ENCODE measurements at regions not wholly inside any gene's neighbourhood (a gene's known extent, or its start where the extent isn't known, plus 50 kb on each side); places are given as distances from the start of the nearest gene placed in this dataset.
A peak's percentile ranks its signal among the peaks of the same experiment; 100 is the strongest.
"Not testable (repeated sequence)": the region's sequence is repeated elsewhere in the genome, so short reads cannot be mapped to it uniquely, and the experiment has no call there.

GRCh38 chr1:219322766-219323165 is 149.1 kb downstream of the LYPLAL1 start:
- H3K4me1 Mint-ChIP-seq: peaks cover 18% of the 10 kb centered on the region
- H3K27ac Mint-ChIP-seq: no peak overlapping the region

GRCh38 chr1:219320563-219320962 is 146.9 kb downstream of the LYPLAL1 start:
- not testable (repeated sequence) for H3K4me3 Mint-ChIP-seq; DNase-seq; H3K27me3 Mint-ChIP-seq (ENCODE audit: low read depth, poor library complexity); H3K27ac Mint-ChIP-seq
- Mint-ChIP-seq H3K9me3 (peaks cover 15% of the 10 kb centered on the region), H3K4me1 (peaks cover 18% of the 10 kb centered on the region), H3K36me3 (ENCODE audit: low read depth) (peaks cover 14% of the 10 kb centered on the region)

More at GRCh38 chr1:219322766-219323165, 149.1 kb downstream of the LYPLAL1 start:
- Mint-ChIP-seq H3K9me3 (peaks cover 10% of the 10 kb centered on the region), H3K36me3 (ENCODE audit: low read depth) (peaks cover 14% of the 10 kb centered on the region), H3K27me3 (ENCODE audit: low read depth, poor library complexity) (no peaks in the 10 kb centered on the region), H3K4me3 (no peak overlapping the region)
- no peak for TF ChIP-seq CTCF (IDR thresholded peaks at IDR 0.05)
- DNase-seq: no peak

- H3K27me3 Mint-ChIP-seq (ENCODE audit: low read depth, poor library complexity): no peaks in the 10 kb centered on the region
- peaks cover 18% of the 10 kb centered on the region for H3K4me1 Mint-ChIP-seq
- no peak overlapping the region for H3K4me3 Mint-ChIP-seq
- TF ChIP-seq CTCF (IDR thresholded peaks at IDR 0.05): no peak
- peaks cover 25% of the 10 kb centered on the region for H3K9me3 Mint-ChIP-seq
- H3K27ac Mint-ChIP-seq: no peak overlapping the region
- H3K36me3 Mint-ChIP-seq (ENCODE audit: low read depth): peaks cover 25% of the 10 kb centered on the region
- DNase-seq: no peak
Observed at GRCh38 chr1:219318826-219319225, 145.1 kb downstream of the LYPLAL1 start.

GRCh38 chr1:219317762-219318353 is 144.2 kb downstream of the LYPLAL1 start:
- peaks cover 25% of the 10 kb centered on the region for H3K9me3 Mint-ChIP-seq
- DNase-seq: peak; percentile 6
- H3K4me3 Mint-ChIP-seq: no peak overlapping the region
- TF ChIP-seq CTCF (IDR thresholded peaks at IDR 0.05): peak; percentile 34
- no peaks in the 10 kb centered on the region for H3K27me3 Mint-ChIP-seq (ENCODE audit: low read depth, poor library complexity)
- no peak overlapping the region for H3K27ac Mint-ChIP-seq
- peaks cover 9% of the 10 kb centered on the region for H3K4me1 Mint-ChIP-seq
- peaks cover 26% of the 10 kb centered on the region for H3K36me3 Mint-ChIP-seq (ENCODE audit: low read depth)

GRCh38 chr1:219316066-219316465 is 142.4 kb downstream of the LYPLAL1 start:
- peaks cover 25% of the 10 kb centered on the region for H3K9me3 Mint-ChIP-seq
- H3K36me3 Mint-ChIP-seq (ENCODE audit: low read depth): peaks cover 36% of the 10 kb centered on the region
- DNase-seq: no peak
- H3K27me3 Mint-ChIP-seq (ENCODE audit: low read depth, poor library complexity): no peaks in the 10 kb centered on the region
- TF ChIP-seq CTCF (IDR thresholded peaks at IDR 0.05): no peak
- H3K4me3 Mint-ChIP-seq: no peak overlapping the region
- H3K4me1 Mint-ChIP-seq: peaks cover 9% of the 10 kb centered on the region
- H3K27ac Mint-ChIP-seq: no peak overlapping the region

- peaks cover 11% of the 10 kb centered on the region for H3K4me1 Mint-ChIP-seq
- no peak for TF ChIP-seq CTCF (IDR thresholded peaks at IDR 0.05)
- H3K27me3 Mint-ChIP-seq (ENCODE audit: low read depth, poor library complexity): no peaks in the 10 kb centered on the region
- no peak for DNase-seq
- no peak overlapping the region for H3K4me3 Mint-ChIP-seq
- peaks cover 54% of the 10 kb centered on the region for H3K36me3 Mint-ChIP-seq (ENCODE audit: low read depth)
- H3K9me3 Mint-ChIP-seq: peaks cover 35% of the 10 kb centered on the region
- H3K27ac Mint-ChIP-seq: no peak overlapping the region
Observed at GRCh38 chr1:219313961-219314360, 140.3 kb downstream of the LYPLAL1 start.
